Adrenal gland (tissue), 9 donors: ENCODE measurements at regions not wholly inside any gene's neighbourhood (a gene's known extent, or its start where the extent isn't known, plus 50 kb on each side); places are given as distances from the start of the nearest gene placed in this dataset.
A peak's percentile ranks its signal among the peaks of the same experiment; 100 is the strongest.

ENCODE experiments used
- DNase-seq, 7 donors: peaks; one replicate each; pipeline ENCODE4 v3.0.0-alpha.2; 2019 to 2020
- H3K27ac ChIP-seq, 5 donors: fragments of 200-600 bp; sonication (generic) in 4 of 5; 1 replicate in 3 of 5; 2 replicates in 2 of 5; pipeline versions ENCODE4 v1.5.1 to v1.8.0; 2016 to 2020; ENCODE audit warnings: mild to moderate bottlenecking in 1 of 5
- H3K27me3 ChIP-seq: fragments of 200-600 bp; 2 replicates; pipeline ENCODE4 v1.8.0; 2021
- H3K36me3 ChIP-seq, 2 donors: fragments of 200-600 bp; replicated peaks in 1 of 2; 1 replicate in 1 of 2; 2 replicates in 1 of 2; pipeline versions ENCODE4 v1.5.1 to v1.8.0; 2018 to 2022
- H3K4me1 ChIP-seq, 2 donors: fragments of 200-600 bp; replicated peaks in 1 of 2; 1 replicate in 1 of 2; 2 replicates in 1 of 2; pipeline versions ENCODE4 v1.5.1 to v1.8.0; 2018 to 2021
- H3K4me3 ChIP-seq, 4 donors: fragments of 200-600 bp; sonication (generic) in 3 of 4; one replicate each; pipeline ENCODE4 v1.5.1; 2016 to 2018
- H3K9me3 ChIP-seq, 3 donors: fragments of 200-600 bp; sonication (generic) in 1 of 3; replicated peaks in 1 of 3; 1 replicate in 2 of 3; 2 replicates in 1 of 3; pipeline versions ENCODE4 v1.5.1 to v1.8.0; 2016 to 2021
- CTCF ChIP-seq, 6 experiments: fragments of 450-650 bp in 4 of 6; fragments of 200-600 bp in 2 of 6; sonication (generic) in 1 of 6; IDR thresholded peaks; 1 replicate in 5 of 6; 2 replicates in 1 of 6; pipeline versions ENCODE4 v1.5.1 to v1.8.0; 2016 to 2021; ENCODE audit warnings: antibody characterized with exemption in 6 of 6, mild to moderate bottlenecking in 2 of 6, moderate library complexity in 1 of 6
- POLR2A ChIP-seq, 2 donors: fragments of 450-650 bp; IDR thresholded peaks; one replicate each; pipeline ENCODE4 v1.6.1; 2017; ENCODE audit warnings: antibody characterized with exemption in 2 of 2, mild to moderate bottlenecking in 2 of 2, moderate library complexity in 1 of 2
- WGBS, 4 donors: extraction: QIAGEN DNeasy Blood & Tissue Kit in 2 of 4; methylation state at CpG; one replicate each; pipeline versions ENCODE4 v1.1.5 to v1.1.7; 2013 to 2017; 5-methylcytosine and 5-hydroxymethylcytosine counted together
- intact Hi-C, 2 donors: fragments of 100-400 bp; cut with DNase I; formaldehyde crosslinking; loops; one replicate each; pipeline versions ENCODE4 v1.14.1 to v1.15.0; 2022 to 2023
- donor health status: healthy with polysubstance abuse.
- donor health status: Bipolar disorder and iron deficiency.
- donor health status: DM: yes; HTN: yes; CAD: no.
- donor health status: DM: no; HTN: no; CAD: no.
- donor health status: DM: no; HTN: no; CAD: no.

- Histone ChIP-seq H3K9me3 (no peaks in the 10 kb centered on the region), H3K36me3 (no peaks in the 10 kb centered on the region), H3K27me3 (no peaks in the 10 kb centered on the region), H3K4me1 (no peaks in the 10 kb centered on the region), H3K27ac (peak overlapping the region in 1 of 5 donors; percentile 25), H3K4me3 (no peak overlapping the region)
- DNase-seq, result no peak
- intact Hi-C loops, result no loop called here
- no peak for TF ChIP-seq CTCF (IDR thresholded peaks at IDR 0.05)
- no peak for TF ChIP-seq POLR2A (IDR thresholded peaks at IDR 0.05)
- 60 to 66% (median 65%) methylated on average over 4 of the region's 4 CpGs for WGBS, 4 donors
Measured at GRCh38 chr2:23107327-23107941, 277.5 kb upstream of the KLHL29 start.

DNA sequence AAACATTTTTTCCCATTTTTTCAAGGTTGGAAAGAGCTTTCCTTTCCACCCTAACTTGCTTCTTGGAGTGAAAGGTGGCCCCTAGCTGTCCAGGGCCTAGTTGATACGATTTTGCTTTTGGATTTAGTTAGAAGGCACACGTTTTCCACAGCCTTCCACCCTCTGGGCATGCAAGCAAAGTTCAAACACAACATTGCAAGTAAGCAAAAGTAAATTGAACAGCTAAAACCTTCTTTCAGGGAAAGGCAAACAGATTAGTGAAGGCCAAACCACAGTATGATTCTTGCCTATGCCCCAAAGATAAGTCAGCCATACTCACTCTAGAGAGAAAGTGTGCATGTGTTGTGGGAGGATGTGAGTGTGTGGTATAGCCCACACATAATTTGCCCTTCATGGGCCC is 273.7 kb upstream of the KLHL29 start:
- TF ChIP-seq CTCF (IDR thresholded peaks at IDR 0.05) (no peak), POLR2A (IDR thresholded peaks at IDR 0.05) (no peak)
- 40 to 50% (median 44%) methylated on average over 2 of the region's 2 CpGs for WGBS, 4 donors
- Histone ChIP-seq H3K36me3 (no peaks in the 10 kb centered on the region), H3K4me3 (no peak overlapping the region), H3K27me3 (no peaks in the 10 kb centered on the region), H3K9me3 (no peaks in the 10 kb centered on the region), H3K4me1 (no peaks in the 10 kb centered on the region), H3K27ac (no peak overlapping the region)
- no peak for DNase-seq
- intact Hi-C loops, result no loop called here

- intact Hi-C loops, result no loop called here
- H3K9me3 ChIP-seq, result no peaks in the 10 kb centered on the region
- no peaks in the 10 kb centered on the region for H3K4me1 ChIP-seq
- DNase-seq, result no peak
- H3K36me3 ChIP-seq, result no peaks in the 10 kb centered on the region
- no peaks in the 10 kb centered on the region for H3K27me3 ChIP-seq
- TF ChIP-seq CTCF (IDR thresholded peaks at IDR 0.05) (no peak), POLR2A (IDR thresholded peaks at IDR 0.05) (no peak)
- no peak overlapping the region for H3K4me3 ChIP-seq
- WGBS, 4 donors, result 79 to 85% (median 84%) methylated on average over 6 of the region's 6 CpGs
- H3K27ac ChIP-seq, result no peak overlapping the region
Measured at GRCh38 chr2:23112517-23112916, 272.5 kb upstream of the KLHL29 start.

DNA sequence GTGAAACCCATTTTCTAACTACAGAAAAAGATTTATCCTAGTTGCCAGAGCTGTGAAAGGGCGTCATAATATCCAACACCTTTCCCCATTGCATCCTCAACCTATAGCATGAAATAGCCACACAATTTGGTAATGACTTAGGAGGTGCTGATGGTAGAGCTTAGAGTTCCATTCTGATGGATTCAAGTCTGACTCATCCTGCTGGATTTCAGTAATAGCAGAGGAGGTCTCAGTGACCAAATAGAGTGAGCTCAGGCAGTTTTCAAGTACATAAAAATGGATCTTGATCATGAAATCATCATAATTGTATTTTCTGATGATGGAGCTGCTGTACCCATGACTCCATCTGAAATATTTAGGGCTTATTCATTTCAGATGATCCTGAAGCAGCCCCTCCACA is 270.7 kb upstream of the KLHL29 start:
- Histone ChIP-seq H3K4me3 (no peak overlapping the region), H3K36me3 (no peaks in the 10 kb centered on the region), H3K4me1 (no peaks in the 10 kb centered on the region), H3K9me3 (no peaks in the 10 kb centered on the region), H3K27ac (no peak overlapping the region), H3K27me3 (no peaks in the 10 kb centered on the region)
- TF ChIP-seq POLR2A (IDR thresholded peaks at IDR 0.05) (no peak), CTCF (IDR thresholded peaks at IDR 0.05) (no peak)
- 29 to 55% (median 47%) methylated on average over 1 of the region's 1 CpG for WGBS, 4 donors
- DNase-seq, result no peak
- intact Hi-C loops, result no loop called here
